HT-29 (cell line): ENCODE measurements at regions not wholly inside any gene's neighbourhood (a gene's known extent, or its start where the extent isn't known, plus 50 kb on each side); places are given as distances from the start of the nearest gene placed in this dataset.

Source experiments
- DNase-seq: peaks from one replicate; pipeline ENCODE4 v3.0.0-alpha.2; 2015; ENCODE audit warnings: low spot score

DNA sequence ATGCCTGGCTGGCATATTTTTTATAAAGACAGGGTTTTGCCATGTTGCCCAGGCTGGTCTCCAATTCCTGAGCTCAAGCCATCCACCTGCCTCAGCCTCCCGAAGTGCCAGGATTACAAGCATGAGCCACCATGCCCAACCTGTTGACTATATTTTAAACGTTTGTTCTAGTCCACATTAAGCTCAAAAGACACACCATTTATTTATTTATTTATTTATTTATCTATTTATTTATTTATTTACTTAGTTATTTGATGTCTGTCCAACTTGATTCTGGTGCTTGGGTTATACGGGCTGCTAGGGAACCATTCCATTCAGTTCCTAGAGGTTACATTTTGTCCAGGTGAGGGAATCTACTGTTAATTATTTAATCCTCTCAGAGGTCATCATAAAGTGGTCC is 98.1 kb upstream of the ADGRL4 start:
- no peak for DNase-seq

DNA sequence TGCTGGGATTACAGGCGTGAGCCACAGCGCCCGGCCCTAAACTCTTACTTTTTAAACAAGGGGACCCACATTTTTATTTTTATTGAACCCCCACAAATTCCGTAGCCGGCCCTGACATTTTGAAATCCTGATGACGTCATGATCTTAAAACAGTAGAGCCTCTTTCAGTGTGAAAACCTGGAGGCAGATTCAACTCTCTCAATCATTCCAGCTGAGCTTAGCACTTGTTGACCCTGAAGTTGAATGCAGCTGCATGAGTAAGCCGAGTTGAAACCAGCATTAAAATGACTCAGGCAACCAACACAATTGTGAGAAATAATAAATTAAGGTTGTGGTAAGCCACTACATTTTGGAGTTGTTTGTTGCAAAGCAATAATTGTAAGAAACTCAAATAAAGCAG is 93.9 kb upstream of the ADGRL4 start:
- DNase-seq: no peak

DNA sequence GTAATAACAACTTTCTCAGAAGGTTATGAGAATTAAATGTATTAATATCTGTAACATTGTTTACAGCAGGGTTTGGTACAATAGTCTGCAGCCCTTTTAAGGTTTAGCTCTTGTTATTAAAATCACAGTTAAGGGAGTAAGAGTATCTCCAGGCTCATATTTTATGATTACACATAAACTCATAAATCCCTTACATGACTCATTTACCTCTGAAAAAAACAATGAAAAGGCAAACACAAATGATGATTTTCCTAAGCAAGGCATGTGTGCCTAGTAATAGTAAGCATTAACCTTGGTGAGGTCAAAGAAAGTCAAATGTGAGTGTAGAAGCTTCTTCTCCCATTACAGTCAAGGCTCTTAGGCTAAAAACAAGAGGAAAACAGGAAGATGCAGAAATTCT is 84.5 kb upstream of the ADGRL4 start:
- DNase-seq: no peak

DNA sequence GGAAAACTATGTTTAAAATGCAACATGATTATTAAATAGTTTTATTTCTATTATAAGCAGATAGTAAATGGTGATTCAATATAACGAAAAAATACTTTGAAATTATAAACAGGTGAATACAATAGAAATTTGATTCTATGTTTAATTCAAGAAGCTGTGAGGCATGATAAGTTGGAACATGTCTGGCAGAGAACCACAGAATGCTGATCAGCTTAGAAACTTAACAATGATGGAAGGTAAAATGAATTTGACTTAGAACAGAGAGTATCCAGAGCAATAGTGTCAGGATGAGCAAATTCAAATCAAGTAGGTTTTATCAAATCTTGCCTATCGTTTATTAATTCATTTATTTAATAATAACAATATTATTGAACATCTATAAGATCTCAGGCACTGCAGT is 83.4 kb upstream of the ADGRL4 start:
- DNase-seq: no peak

DNA sequence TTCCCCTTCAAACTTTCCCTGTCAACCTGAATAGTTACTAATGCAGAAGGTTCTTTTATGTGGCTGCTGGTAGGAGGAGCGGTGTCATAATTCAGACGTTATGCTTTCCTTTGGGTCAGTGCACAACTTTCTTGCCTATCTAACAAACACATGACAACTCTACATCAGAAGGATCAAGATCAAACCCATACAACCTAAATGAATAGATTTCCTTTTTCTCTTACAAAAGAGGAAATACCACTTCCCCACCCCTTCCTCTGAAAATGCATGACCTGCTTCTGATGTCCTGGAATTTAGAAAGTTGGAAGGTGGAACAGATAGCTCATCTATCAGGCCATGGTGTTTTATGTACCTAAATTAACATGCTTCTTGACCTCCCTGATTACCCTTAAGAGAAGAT is 75.7 kb upstream of the ADGRL4 start:
- DNase-seq: no peak

DNA sequence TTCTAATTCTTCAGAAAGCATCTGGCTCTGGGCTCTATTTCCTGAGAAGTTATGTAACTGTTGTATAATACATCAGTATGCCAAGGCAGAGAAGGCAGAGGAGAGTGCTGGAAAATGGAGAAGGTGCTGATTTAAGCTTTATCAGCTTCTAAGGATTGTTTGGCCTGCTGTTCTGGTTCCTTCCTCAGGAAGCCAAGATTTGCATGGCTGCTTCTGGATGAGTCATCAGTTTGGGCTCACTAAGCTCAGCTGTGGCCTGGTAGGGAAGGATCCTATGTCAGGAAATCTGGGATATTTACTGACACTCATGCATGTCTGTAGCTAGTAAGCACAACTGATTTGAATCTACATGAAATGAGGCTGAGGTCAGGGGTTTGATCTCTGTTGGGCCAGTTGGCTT is 73.2 kb upstream of the ADGRL4 start:
- DNase-seq: peak; percentile 45

DNA sequence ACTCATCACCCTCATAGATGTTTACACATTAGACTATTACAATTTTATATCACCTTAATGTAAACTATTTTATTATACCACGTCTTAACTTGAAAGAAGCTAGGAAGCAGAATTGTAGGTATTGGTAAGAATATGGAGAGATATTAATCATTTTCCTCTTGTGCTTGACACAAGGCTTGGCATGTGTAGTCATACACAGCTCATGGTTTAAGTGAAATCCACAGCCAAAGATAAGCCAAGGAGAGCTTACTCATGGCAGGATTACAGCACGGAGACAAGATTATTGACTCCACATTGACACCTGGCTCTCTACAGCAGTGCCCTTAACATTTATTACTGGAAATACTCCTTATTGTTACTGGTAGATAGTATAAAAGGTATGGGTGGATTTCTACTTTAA is 68.4 kb upstream of the ADGRL4 start:
- peak; percentile 2 for DNase-seq

DNA sequence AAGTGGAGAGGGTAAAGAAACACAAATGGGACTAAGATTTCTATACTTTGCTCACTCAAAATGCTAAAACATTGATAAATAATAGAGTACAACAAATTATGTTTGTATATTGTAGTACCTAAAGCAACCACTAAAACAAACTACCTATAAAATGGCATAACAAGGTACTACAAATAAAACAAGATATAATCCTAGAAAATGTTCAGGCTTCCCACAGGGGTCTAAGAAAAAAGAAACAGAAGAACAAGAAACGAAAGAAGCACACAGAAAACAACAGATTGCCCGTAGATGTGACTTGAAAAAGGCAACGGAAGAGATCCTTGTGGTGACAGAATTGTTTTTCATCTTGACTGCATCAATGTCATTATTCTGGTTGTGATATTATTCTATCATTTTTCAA is 63.3 kb upstream of the ADGRL4 start:
- no peak for DNase-seq

DNA sequence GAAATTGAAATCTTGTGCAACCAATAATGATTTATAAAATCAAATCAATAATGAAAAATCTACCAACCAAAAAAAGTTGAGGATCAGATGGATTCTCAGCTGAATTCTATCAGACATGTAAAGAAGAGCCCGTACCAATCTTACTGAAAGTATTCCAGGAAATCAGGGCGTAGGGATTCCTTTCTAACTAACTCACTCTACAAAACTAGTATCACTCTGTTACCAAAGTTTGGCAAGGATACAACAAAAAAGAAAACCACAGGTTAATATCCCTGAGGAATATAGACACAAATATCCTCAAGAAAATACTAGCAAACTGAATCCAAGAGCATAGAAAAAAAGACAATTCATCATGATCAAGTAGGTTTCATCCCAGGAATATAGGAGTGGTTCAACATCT is 52.8 kb upstream of the ADGRL4 start:
- no peak for DNase-seq
